Spleen (tissue), 7 donors: ENCODE measurements at regions not wholly inside any gene's neighbourhood (a gene's known extent, or its start where the extent isn't known, plus 50 kb on each side); places are given as distances from the start of the nearest gene placed in this dataset.

Experiments
- POLR2A ChIP-seq, 3 donors: fragments of 450-650 bp; IDR thresholded peaks; one replicate each; pipeline ENCODE4 v1.5.1; 2017; ENCODE audit warnings: antibody characterized with exemption in 3 of 3, mild to moderate bottlenecking in 1 of 3
- POLR2AphosphoS5 ChIP-seq, 3 donors: sonication (generic); formaldehyde crosslinking; IDR thresholded peaks; one replicate each; pipeline ENCODE4 v1.5.1; 2017; ENCODE audit warnings: antibody characterized with exemption in 3 of 3
- TF ChIP-seq, protein P1 (sequence below), 11 experiments: fragments of 200-600 bp in 7 of 11; fragments of 450-650 bp in 4 of 11; sonication (generic) in 4 of 11; IDR thresholded peaks in 8 of 11; conservative IDR thresholded peaks in 3 of 11; 1 replicate in 7 of 11; 2 replicates in 4 of 11; pipeline versions ENCODE4 v1.4.0 to v1.8.0; 2016 to 2021; ENCODE audit warnings: antibody characterized with exemption in 11 of 11, inconsistent platforms in 4 of 11, mild to moderate bottlenecking in 1 of 11
- donor health status: DM: no; HTN: no; CAD: no; lungs with moderate emphysema.
- donor health status: DM: no; HTN: no; CAD: no.
- donor health status: DM: no; HTN: no; CAD: no.

DNA sequence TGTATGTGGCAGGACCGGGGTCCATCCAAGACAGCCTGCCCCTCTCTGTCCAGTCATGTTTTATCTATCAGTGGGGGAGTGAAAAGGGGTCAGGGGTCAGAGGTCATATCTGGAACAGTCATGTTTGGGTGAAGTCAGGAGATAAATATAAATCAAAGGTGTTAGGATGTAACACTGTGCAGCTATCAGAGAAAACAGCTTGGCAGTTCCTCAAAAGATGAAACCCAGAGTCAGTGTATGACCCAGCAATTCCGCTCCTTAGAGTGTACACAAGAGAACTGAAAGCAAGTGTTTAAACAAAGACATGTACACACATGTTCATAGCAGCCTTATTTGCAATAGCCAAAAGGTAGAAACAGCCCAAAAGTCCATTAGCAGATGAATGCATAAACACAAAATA is 361.3 kb downstream of the FOXL1 start:
- TF ChIP-seq, protein P1, sequence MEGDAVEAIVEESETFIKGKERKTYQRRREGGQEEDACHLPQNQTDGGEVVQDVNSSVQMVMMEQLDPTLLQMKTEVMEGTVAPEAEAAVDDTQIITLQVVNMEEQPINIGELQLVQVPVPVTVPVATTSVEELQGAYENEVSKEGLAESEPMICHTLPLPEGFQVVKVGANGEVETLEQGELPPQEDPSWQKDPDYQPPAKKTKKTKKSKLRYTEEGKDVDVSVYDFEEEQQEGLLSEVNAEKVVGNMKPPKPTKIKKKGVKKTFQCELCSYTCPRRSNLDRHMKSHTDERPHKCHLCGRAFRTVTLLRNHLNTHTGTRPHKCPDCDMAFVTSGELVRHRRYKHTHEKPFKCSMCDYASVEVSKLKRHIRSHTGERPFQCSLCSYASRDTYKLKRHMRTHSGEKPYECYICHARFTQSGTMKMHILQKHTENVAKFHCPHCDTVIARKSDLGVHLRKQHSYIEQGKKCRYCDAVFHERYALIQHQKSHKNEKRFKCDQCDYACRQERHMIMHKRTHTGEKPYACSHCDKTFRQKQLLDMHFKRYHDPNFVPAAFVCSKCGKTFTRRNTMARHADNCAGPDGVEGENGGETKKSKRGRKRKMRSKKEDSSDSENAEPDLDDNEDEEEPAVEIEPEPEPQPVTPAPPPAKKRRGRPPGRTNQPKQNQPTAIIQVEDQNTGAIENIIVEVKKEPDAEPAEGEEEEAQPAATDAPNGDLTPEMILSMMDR (IDR thresholded peaks at IDR 0.05 in 8 of 11, conservative IDR thresholded peaks at IDR 0.05 in 3 of 11), result no peak
- TF ChIP-seq POLR2A (IDR thresholded peaks at IDR 0.05) (no peak), POLR2AphosphoS5 (IDR thresholded peaks at IDR 0.05) (no peak)
